AG20443 (cell line): ENCODE measurements at regions not wholly inside any gene's neighbourhood (a gene's known extent, or its start where the extent isn't known, plus 50 kb on each side); places are given as distances from the start of the nearest gene placed in this dataset.
"Not testable (repeated sequence)": the region's sequence is repeated elsewhere in the genome, so short reads cannot be mapped to it uniquely, and the experiment has no call there.

Experiments
- DNase-seq: peaks from one replicate; pipeline ENCODE4 v3.0.0; 2012; ENCODE audit warnings: low spot score, mixed read lengths

- not testable (repeated sequence) for DNase-seq
Observed at GRCh38 chr1:206361978-206362543, 108.2 kb upstream of the IKBKE start.

- not testable (repeated sequence) for DNase-seq
Observed at GRCh38 chr1:206362994-206363393, 107.3 kb upstream of the IKBKE start.

DNA sequence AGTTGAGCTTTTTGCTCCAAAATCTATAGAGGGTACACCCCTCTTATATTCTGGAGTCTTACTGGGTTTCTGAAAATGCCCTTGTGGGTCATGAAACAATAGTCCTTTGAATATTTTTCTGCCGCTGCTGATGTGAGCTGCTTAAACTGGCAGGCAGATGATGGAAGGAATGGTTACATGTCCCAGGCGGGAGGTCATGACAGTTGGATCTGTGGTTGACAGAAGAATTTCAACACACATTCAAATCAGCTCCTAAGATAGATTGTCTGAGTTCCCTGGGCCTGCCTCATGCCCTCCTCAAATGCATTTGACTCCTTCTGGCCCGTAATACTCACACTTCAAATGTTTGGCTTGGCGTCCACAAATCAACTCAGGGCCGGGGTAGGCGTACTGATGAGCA lies 105.0 kb upstream of the IKBKE start:
- peak; percentile 7 for DNase-seq

GRCh38 chr1:206366131-206366530 lies 104.1 kb upstream of the IKBKE start:
- DNase-seq, result not testable (repeated sequence)

DNA sequence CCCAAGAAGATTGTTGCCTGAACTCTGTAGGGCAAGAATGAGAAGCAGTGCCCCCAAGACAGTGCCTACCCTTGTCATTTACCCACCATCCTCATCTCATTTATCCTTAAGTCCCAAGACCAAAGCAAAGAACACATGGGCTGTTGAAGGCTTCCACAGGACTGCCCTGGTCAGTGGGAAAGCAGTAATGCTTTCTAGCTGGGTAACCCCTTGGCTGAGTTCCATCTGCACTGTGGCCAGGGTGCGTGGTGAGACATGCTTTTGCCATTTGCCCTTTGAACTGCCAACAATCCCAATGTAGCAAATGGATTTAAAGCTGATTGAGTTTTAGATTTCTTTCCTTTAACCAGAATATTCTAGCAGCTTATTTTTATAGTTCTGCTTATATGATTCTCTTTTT lies 103.5 kb upstream of the IKBKE start:
- DNase-seq, result not testable (repeated sequence)

- not testable (repeated sequence) for DNase-seq
Observed at GRCh38 chr1:206367955-206368622, 102.2 kb upstream of the IKBKE start.

DNA sequence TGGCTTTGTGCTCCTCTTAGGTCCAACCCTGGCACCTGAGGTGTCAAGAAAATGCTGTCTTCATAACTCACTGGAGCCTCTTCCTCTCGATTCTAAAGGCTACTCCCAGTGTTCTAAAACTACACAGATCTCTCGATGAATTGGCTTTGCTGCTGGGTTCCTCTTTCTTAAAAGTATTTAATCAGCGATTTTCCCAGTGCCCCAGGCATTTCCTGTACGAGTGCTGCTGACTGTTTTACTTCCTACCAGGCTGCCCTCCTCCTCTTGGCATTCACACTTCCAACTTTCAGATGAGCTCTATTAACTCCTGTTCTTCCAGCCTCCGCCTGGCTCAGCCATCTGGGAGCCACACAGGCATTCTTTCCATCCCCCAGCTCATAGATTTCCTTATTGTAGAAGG lies 95.6 kb upstream of the IKBKE start:
- DNase-seq, result not testable (repeated sequence)

DNA sequence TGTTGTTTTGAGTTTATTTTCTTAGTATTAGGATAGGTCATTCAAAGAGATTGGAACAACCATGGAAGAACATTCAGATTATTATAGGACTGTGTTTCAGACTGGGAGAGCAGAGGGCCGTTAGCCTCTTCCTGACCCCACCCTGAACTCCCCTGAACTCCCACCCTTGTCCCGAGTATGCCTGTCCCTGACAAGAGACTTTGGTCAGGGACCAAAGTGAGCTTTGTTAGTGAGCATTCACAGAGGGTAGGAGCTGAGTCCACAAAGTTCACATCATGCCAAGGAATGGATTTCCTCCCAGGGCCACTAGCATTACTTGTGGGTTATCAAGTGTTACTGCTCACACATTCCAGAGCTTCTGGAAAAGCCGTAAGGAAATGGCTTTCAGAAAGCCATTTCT lies 94.7 kb upstream of the IKBKE start:
- not testable (repeated sequence) for DNase-seq

- not testable (repeated sequence) for DNase-seq
Observed at GRCh38 chr1:206378506-206378905, 91.8 kb upstream of the IKBKE start.

DNA sequence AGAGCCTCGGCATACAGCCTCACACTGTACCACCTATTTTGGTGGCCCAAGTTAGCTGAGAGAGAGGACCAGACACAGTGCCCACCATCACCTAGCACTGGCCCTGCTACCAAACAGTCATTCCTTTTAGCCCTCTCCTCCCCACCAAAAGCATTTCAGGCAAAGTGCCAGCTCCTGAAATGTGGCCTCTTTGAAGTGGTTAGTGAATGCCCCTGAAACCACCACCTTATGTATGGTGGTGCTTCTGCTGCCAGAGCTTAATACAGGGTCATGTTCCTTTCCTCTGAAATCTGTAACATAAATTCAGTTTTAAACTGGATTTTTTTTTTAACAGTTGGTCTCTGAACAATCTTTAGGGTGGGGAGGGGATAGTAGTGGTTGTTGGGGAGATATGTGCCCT lies 91.0 kb upstream of the IKBKE start:
- DNase-seq, result not testable (repeated sequence)

DNA sequence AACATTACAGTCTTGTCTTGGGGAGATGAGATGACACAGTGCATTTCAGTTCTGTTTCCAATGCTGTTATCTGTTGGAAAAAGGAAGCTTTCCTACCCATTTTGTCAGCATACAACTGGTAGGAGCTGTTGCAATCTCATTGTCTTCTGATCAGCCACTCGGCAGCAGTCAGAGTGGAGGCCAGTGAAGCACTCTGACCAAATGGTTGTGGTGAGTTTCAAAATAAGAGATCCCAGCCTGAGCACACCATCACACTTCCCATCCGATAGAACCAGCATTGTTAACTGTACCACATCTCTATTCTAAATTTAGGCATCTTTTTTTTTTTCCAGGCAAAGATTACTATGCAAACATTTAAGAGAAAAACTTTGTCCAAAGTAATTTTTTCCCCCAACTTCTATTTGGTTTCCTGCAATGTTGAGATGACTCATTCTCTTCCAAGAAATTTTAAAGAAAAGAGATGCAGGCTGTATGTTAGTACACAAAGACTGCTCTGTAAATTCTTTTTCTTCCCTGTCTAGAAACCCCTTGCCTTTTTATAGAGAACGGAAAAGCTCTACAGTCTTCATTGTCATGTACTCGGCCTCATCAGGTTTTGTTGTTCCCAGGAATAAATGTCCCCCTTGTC lies 90.0 kb upstream of the IKBKE start:
- peak; percentile 9 for DNase-seq

DNA sequence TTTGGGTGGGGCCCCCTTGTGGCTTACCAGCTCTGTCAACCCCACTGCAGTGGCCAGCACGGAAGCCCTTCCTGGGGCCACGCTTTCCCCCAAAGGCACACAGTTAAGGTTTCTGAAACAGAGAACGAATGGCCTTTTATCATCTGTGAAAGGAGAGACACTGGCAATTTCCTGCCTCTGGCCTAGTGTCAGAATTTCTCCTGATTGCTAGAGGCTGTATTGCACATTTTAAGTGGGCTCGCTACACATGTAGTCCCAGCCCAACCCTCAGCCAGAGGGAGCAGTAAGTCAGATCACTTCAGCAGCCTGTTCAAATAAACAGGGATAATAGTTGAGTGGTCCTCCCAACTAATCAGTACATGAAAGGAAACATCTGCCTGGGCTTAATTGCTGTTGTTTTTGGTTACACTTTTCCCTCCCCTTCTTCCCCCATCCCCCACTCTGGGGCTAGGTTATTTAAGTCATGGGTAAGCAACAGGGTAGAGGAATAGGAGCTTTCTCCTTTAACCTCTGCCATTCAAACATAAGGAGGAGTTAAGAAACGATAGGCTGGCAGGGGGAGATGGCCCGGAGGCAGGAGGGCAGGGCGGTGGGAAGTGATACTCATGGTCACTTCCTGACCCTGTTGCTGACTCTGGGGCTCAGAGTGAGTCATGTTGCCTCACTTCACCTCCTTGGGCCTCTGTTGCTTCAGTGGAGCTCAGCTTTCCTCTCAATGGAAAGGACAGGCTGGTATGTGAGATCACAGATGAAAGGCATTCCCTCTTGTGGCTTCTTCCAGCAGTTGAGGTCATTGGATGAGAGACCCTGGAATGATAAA lies 89.3 kb upstream of the IKBKE start:
- not testable (repeated sequence) for DNase-seq

- DNase-seq, result peak; percentile 35
Observed at GRCh38 chr1:206384029-206384807, 86.1 kb upstream of the IKBKE start.

- DNase-seq, result not testable (repeated sequence)
Observed at GRCh38 chr1:206384891-206385290, 85.4 kb upstream of the IKBKE start.

DNA sequence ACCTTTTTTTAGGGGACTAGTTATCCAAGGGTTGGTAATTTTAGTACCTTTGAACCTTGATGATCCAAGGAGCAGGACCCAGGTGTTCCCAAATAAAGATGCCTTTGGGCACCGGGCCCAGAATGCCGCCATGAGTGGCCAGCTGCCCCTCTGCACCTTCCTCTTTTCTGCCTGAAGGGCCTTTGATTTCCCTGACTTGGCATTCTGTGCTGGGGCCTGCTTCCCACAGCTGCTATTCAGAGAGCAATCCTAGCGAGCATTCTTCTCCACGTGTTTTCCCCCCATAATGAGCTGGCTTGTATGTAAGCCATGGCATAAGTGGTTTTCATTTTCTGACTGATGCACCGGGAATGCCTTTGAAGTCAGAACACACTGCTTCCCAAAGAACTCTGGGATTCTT lies 82.6 kb upstream of the IKBKE start:
- DNase-seq, result not testable (repeated sequence)

- DNase-seq, result not testable (repeated sequence)
Observed at GRCh38 chr1:206391903-206392302, 78.4 kb upstream of the IKBKE start.

DNA sequence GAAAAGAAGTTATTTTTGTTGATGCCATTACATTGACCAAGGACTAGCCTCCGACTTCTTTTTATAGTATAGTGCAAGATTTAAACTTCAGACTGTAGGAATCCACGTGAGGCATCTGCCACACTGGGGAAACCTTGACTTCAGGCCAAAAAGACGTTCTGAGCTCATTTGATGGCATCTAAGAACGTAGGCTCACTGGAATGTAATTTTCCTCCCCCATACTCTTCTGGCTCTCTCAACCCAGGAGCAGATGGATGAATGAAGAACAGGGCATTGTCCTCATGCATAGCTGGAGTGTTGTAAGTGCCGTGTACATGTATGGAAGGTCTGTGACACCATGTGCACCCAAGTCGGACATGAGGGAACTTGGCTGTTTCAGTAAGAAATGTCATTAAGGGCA lies 72.8 kb upstream of the IKBKE start:
- DNase-seq, result not testable (repeated sequence)

GRCh38 chr1:206398261-206398660 lies 72.0 kb upstream of the IKBKE start:
- DNase-seq, result not testable (repeated sequence)

GRCh38 chr1:206403612-206404307 lies 66.5 kb upstream of the IKBKE start:
- not testable (repeated sequence) for DNase-seq

- DNase-seq, result not testable (repeated sequence)
Observed at GRCh38 chr1:206404309-206405027, 65.8 kb upstream of the IKBKE start.
